ENCODE measurements at regions not wholly inside any gene's neighbourhood (a gene's known extent, or its start where the extent isn't known, plus 50 kb on each side); places are given as distances from the start of the nearest gene placed in this dataset.
"Not testable (repeated sequence)": the region's sequence is repeated elsewhere in the genome, so short reads cannot be mapped to it uniquely, and the experiment has no call there.

DNA sequence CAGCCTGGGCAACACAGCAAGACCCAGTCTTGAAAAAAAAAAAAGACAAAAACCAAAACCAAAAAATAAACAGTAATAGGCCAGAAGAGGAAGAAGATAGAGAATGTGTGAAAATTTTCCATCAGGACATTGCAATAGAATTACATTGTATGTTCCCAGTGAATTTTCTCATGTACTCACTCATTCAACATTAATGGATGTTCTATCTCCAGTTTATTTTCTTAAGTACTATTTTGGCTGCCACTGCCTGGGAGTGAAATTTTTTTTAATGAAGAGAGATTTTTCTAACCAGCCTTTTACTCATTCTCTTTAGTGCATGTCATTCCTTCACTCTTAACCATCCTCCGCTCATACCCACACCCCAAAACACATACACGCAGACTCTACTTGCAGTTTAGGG is 282.8 kb downstream of the ALDH8A1 start:
- no peak for DNase-seq

DNA sequence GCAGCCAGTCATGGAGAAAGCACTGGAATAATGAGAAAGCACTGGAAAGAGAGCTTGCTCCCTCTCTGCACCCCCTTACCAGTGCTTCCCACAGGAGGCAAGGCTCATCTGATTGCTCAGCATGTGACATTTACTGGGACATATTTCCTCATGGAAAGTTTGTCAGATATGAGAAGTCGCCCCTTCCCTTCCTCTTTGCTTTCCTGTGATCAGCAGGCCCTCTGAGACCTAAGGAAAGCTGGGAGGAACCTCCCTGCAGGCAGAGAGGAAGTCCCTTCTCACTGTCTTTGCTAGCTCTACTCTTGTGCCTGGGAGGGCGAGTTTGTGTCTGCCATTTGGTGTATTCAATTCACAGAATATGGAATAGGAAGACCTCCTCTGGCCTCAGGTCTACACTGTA is 283.8 kb downstream of the ALDH8A1 start:
- no peak for DNase-seq

DNA sequence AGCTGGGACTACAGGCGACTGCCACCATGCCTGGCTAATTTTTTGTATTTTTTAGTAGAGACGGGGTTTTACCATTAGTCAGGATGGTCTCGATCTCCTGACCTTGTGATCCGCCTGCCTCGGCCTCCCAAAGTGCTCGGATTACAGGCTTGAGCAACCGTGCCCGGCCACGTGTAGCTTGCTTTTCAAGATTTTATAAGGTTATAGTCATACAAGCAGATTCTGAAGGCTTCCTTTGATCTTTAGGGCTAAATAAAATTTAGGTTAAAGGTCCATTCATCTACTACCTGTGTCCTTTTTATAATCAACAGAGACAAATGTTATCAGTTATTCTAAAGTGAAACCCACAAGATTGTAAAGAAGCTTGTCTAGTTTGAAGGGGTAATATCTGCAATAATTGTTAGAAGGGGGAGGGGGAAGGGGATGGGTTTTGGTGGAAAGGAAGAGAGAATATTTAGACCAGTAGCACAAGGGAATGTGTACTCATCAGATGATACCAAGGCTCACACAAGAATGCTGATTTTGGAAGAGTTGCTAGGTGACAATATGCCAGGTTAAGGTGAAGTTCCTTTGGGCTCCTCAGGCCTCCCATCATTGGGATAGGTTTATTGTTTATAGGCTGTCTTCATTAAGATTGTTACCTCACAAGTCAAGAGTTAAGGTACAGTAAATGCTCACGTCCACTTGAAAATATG is 284.7 kb downstream of the ALDH8A1 start:
- no peak for DNase-seq

DNA sequence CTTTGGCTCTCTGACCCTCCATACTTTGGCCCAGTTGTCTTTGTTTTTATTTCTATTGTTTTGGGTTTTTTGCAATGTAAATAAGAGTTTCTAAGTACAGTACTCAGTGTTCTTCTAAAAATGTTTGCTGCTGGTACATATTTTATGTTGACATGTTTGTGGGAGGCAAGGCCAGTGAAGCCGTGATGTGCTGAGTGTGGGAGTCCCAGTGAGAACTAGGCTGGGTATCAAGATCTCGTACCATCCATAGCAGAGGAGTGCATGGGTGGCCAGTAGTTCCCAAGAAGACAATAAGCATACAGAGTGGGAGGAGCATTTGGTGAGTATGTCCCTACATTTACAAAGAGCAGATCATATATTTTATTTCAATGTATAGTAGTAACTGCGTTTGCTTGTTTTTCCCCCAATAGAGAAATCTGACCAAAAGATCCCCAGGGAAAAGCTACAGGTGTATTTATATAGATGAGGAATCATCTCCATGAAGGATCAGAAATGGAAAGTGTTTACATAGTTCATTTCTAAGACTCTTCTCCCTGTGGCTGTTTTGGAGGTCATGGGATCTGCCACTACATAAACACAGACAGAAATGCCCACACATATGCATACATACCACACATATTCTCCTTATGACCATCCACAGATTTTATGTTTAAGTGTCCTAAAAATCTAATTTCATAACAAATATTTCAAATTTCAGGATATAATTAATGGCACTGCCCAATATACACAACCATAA is 285.9 kb downstream of the ALDH8A1 start:
- DNase-seq, result no peak

DNA sequence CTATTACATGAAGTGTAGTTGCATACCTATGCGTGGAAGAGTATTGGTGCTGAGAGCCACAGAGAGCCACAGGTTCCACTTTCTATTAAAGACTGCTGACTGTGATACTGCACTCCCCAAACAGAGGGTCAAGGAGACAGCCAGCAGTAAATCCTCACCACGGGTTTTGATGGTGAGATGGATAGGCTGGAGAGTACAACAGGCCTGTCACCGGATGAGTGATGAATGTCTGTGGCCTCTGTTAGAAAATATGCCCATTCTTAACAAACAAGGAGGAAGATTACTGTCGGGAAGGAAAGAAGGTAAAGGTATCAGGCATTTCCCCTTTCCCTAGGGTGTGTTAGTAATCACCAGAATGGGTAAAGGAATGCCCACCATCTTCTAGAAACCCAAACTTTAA is 286.5 kb downstream of the ALDH8A1 start:
- no peak for DNase-seq

DNA sequence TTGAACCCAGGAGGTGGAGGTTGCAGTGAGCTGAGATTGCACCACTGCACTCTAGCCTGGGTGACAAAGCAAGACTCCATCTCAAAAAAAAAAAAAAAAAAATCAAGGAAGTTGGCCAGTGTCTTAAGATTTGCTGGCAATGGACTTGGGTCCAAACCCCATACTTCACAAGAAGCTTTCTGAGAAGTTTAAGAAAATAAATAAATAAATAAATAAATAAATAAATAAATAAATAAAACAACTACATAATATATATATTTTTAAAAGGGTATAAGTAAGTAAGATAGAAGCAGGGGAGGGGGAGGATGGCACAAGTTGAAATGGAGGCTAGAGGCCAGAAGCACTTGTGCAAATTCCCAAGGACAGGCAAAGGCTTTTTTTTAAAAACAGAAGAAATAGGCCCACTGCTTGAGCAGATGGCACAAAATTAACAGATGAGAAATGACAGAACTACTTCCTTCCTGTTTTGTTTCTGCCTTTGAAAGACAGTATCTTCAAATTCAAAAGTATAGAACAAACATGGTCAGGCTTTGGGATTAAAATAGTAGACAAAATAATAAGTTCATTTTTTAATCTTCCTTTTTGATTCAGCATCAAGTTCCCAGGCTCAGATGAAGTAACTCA is 287.7 kb downstream of the ALDH8A1 start:
- DNase-seq, result no peak

DNA sequence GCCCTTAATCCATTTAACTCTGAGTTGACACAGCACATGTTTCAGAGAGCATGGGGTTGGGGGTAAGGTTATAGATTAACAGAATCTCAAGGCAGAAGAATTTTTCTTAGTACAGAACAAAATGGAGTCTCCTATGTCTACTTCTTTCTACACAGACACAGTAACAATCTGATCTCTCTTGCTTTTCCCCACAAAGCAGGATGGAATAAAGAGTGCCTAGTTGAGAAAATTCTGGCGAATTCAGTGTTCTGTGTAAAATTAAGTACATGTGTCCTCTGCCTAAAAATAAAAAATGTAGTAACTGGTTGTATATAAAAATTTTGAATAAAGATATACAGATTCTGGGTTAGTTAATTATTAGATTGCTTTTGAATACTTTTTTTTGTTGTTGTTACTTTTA is 290.0 kb downstream of the ALDH8A1 start:
- not testable (repeated sequence) for DNase-seq

DNA sequence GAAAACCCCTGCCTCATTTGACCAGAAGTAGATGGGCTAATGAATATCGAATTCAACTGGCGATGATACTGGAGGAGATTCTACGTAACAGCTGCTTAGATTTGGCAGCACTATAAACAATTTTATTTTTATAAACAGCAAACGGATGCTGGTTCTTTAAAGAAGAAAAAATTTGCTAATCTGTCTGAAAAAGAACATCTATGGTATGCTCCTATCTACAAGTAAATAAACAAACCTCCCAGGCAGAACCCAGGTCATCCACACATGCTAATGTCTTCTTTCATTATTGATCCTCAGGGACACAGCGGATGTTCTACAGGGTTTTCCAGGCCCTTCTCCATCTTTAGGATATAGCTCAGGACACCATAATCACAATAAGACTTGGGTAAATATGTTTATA is 291.3 kb downstream of the ALDH8A1 start:
- DNase-seq, result no peak

DNA sequence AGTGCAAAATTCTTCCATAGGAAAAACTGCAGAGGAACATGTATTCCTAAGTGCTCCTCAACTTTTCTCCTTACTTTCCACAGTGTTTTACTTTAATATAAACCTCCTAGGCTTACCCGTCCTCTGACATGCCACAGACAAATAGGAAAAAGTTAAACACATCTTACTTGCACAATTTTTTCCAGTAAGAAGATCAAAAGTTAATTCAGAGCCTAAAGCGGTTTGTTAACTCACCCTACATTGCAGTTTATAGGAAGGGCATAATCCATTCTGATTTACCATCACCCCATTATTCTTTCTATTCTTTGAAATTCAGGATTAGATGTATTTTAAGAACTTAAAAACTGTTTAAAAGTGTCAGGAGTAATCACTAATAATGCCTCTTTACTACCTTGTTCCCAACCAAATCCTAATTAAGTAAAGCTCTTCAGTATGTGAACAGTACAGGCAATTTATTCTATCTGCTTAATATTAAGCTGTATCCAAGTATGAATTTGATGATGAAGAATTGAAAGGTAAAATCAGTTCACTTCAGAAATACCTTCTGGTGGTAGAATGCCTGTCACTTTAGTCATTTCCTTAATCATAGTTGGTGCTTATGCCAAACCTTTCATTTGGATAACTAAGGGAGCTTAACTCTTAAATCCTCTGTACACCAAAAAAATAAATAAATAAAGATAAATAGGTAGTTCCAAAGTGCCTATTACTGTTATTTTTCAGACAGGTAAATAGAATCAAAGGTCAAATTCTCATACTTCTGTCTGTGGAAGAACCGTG is 292.0 kb downstream of the ALDH8A1 start:
- no peak for DNase-seq

DNA sequence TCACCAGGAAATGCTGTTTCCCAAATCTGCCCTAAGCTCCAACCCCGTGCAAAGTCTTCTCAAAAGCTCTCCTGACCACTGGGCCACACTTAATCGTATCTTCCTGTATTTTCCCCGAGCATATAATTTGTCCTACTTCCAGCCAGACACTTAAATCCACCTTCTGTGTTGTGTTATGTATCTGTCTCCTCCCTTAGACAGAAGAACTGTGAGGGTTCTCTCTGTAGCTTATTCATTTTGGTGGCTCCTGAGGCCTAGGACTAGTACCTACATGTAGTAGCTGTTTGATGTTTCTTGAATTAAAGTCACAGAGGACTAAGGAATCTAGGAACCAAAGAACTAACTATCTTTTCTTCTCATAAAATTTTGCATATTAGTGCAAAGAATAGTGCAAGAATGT is 292.6 kb downstream of the ALDH8A1 start:
- DNase-seq, result no peak

DNA sequence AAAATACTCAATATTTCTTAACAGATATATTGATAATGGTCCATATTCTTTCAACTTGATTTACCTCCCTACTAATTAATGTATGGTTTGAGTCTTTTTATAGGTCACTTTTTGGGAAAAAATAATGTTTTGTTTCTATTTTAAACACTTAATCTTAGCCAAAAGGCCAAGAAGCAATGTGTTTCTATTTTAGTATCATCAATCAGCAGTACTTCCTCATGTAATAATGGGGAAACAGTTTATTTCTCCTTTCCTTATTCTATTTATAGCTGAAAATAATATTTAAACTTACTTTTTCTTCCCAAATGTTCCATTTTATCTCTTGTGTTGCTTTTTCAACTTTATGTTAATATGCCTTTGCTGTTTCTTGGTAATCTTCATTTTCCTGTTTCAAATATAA is 295.1 kb downstream of the ALDH8A1 start:
- no peak for DNase-seq

DNA sequence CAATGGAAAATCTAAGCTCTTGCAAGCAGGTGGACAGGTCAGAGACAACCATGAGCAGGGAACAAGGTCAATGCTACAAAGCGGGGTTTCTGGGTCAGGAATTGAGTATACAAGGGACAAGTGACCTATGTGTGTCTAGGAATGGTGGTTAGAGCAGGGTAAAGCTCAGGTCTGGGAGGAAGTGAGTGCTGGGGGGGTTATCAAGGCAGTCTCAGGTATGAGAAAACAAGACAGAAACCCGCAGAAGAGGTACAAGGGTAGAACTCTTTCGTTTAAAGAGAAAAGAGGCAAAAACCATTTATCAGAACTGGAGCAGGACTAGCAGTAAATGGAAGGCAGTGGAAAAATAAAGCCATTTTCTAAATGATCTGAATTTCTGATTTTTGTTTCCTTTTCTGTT is 298.4 kb downstream of the ALDH8A1 start:
- no peak for DNase-seq

DNA sequence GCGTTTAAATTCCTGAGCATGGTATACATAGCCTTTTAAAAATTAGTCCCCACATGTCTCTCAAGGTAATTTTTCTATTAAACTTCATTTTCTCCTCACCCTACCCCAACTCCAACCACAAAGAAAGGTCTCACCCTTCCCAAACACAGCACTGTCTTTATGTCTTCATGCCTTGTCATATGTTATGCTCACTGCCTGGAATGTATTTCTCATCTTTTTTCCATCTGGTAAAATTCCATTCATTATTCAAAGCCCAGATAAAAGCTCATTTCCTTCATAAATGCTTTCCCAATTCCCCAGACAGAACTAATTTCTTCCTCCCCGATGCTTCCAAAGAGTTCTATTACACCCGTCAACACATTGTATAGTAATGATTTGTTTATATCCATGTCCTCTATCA is 302.0 kb downstream of the ALDH8A1 start:
- DNase-seq, result no peak

DNA sequence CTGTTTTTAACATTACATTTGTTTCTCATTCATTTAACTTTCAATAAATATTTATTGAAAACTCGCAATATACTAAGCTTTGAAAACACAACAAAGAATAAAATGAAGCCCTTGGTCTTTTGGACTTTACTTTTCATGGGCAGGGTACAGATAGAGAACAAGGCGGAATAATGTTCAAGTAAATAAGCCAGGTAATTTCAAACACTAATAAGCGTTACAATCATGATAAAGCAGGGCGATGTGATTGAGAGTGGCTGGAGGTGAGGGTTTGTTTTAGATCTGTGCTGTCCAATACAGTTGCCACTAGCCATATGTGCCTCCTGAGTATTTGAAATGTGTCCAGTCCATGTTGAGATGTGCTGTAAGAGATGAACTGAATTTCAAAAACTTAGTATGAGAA is 307.1 kb downstream of the ALDH8A1 start:
- DNase-seq, result no peak

DNA sequence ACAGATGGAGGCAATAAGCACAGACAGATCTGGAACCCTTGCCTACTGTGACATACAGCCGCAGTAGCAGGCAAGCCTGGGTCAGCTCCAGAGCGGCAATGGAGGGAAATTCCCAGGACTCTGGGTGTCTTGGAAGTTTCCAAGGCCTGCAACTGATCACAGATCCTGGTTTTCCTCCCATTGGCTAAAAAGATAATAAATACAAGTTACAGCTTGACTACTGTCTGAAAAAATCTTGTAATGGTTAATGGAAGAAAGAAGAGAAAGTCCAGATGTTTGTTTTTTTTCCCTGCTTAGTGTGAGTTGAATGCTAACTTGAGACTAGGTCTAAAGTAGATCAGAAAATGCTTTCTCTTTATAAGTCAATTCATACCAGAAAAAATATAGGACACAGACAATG is 307.6 kb downstream of the ALDH8A1 start:
- no peak for DNase-seq

DNA sequence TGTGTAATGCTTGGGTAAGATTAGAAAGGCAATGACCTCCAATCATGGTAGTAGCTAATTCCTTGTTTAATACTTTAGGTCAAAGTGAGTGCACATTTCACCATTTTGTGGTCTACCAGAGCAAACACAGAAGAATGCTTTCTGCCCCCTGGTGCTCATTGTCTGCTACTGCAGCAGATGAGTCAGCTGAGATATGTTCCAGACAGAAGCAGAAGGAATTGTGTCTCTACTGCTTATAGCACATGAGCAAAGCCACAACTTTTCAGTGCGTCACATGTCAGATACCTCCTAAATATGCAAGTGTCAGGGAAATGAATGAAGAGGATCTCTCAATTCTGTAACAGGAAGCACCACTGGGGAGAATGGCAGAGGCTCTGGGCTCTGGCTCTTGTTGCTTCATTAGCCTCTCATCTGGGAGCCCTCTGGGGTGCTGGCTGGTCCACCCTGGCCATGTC is 308.9 kb downstream of the ALDH8A1 start:
- peak; percentile 85 to 88 for DNase-seq

DNA sequence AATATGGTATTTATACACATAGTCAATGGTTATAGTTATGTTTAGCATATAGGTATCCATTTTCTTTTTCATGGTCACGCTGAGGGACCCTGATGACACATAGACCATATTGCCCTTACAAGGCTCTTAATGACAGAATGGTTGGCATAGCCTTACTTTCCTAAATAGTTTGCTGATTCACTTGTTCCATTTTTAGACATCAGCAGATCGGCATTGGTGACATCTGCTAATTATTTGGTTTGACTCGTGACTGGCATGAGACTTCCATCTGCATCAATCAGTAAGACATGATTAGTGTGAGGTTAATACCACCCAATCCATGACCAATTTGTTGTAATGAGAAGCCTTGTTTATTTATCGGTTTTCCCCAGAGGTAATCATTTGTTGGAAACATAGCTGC is 309.7 kb downstream of the ALDH8A1 start:
- DNase-seq, result no peak

DNA sequence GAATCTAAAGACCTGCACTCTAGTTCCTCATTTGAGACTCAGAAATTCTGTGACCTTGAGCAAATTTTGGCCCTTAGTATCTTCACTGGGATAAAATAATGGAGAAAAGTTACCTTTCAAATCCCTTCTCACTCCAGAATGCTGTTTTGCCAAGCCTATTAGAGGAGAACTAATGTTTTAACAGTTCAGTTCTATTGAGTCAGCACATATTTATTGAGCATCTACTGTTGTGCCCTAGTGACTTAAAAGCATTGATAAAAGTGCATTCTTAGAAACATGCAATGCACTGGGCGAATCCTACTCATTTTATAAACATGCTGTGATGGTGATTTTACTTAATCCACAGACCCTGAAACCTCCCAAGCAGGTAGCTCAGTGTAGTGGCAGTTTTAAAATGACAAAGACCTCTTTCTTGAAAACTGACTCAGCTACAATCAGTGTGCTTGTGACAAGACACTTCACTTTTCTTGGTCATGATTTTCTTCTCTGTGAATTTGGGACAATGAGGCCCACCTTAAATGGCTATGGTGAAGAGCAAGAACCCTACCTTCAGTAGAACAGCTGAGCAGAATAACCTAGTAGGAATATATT is 312.0 kb downstream of the ALDH8A1 start:
- DNase-seq, result no peak

DNA sequence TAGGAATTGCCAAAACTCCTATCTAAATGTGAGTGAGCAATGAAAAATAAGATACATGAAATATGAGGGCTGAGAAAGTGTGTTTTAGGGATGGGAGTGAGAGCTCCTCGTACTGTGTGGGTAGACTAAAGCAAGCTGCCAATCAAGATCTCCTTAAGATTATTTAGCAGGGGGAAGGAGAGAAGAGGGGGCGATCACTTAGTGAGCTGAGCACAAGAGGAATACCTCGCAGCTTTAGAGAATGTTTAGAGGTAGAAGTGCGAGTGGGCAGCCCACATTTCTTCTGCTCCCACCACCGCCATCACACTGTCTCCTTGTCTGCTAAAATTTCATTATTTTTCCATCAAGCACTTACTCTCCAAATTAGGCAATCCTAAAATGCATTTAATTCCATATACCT is 312.6 kb downstream of the ALDH8A1 start:
- DNase-seq, result no peak

DNA sequence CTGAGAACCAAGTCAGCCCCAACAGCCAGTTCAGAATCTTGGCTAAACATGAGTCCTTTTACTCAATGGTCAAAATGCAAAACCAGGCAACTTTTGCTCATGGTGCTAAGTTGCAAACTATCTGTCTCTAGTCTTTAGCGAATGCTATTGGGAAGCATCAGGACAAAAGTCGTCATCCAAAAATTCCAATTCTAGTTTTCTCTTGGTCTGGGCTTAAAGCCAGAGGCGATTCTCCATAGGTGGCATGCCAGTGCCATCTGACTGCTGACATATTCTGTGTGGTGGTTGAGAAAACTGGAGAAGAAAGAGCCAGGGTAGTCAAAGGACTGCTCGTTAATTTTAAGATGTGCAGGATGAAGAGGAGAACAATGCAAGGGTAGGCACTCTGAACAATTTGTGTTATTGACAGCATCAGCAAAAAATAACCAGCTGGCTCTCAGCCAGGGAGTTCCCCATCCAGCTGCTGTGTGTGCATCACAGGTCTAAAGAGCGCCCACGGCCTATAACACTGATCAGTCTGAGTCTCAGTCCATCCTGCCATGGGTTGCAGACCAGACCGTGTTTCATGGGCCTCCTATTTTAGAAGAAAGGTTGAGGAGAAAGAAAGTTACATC is 313.6 kb downstream of the ALDH8A1 start:
- peak; percentile 40 to 47 for DNase-seq

DNA sequence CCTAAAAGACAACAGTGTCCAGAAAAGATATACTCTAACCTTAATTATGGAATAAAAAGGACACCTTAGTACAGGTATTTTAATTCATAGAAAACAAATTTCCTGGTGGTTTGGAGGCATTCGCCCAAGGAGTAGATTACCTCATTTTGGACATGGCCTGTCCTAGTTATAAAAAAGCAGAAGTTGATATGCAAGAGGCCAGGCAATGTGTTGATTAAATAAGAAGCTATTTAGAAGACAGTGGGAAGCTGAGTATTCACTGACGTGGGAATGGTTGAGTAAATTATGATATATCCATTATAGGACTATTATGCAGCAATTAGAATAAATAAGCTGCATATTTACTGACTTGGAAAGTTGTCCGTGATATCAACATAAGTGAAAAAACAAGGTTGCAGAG is 314.9 kb downstream of the ALDH8A1 start:
- no peak for DNase-seq

DNA sequence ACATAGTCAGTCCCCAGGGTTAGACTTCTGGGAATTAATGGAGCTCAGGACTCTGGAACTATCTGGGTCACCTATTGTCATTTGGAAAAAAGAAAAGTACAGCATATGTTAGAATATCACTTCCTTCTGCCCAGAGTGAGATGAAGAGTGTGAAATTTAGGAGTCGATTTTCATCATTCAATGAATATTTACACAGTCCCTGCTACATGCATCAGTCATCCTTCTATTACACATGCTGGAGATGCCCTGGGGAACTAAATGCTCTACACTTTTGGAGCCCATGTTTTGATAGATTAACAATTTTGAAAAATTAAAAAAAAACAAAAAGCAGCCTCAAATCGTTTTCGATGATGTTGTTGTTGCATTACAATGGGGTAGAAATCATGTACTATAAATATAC is 315.4 kb downstream of the ALDH8A1 start:
- DNase-seq, result no peak
